ENCODE measurements at regions not wholly inside any gene's neighbourhood (a gene's known extent, or its start where the extent isn't known, plus 50 kb on each side); places are given as distances from the start of the nearest gene placed in this dataset.

DNA sequence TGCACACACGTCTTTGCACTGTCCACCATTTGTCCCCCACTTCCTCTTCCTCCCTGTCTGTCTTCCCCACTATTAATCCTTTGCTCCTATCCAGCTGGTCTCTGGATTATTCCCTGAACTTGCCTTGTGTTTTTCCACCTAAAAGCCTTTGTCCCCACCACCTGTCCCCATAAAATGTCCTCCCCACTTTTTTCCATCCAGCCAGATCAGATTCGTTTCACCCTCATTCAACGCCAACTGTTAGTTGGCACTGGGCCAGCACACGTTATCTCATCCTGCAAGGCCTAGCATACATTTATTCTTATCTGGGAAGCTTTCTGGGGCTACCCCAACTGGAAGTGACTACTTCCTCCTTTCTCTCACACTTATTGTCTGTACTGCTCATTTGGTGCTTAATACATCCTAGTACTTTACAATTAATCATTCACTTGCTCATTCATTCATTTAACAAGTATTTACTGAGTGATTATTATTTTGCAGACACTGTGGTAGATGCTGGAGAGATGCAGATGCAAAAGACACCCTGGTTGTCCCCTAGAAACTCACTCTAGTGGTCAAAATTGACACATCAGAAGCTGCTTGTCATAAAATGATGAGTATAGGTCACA lies 96.2 kb downstream of the RASSF10 start:
- DNase-seq: no peak

DNA sequence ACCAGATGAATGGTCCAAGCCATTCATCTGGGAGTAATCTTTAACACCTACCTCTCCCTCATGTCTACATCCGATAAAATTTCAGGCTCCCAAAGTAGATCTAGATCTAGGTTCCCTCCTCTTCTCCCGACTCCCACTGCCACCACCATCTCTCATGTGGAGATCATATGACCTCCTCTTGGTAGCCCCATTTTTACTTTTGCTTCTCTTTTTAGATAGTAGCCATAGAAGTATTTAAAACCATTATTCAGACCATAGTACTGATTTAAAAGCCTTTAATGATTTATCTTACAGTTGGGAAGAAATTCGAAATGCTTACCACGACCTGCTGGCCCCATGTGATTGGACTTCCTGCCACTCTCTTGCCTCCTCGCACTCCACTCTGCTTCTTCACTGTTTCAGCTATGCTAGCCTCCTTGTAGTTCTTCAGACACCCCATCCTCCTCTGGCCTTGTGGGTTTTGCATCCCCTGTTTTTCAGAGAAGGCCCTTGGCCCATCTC lies 98.5 kb downstream of the RASSF10 start:
- no peak for DNase-seq

DNA sequence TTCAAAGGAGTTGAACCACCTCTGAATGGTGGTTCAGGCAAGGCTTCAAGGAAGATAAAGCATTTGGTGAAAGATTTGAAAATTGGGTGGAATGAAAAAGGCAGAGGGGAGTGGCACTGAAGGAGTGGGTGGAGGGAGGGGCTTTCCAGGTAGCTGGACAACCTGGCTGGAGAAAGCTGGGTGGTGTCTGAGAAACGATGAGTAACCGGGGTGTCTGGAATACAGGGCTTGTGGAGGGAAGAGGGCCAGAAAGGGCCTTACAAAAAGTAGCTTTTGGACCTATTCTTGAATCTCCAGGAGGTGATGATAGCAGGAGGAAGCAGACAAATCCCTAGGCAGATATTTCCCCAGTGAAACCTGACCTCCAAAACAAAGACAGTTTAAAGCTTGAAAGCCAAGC lies 99.3 kb downstream of the RASSF10 start:
- DNase-seq: no peak

DNA sequence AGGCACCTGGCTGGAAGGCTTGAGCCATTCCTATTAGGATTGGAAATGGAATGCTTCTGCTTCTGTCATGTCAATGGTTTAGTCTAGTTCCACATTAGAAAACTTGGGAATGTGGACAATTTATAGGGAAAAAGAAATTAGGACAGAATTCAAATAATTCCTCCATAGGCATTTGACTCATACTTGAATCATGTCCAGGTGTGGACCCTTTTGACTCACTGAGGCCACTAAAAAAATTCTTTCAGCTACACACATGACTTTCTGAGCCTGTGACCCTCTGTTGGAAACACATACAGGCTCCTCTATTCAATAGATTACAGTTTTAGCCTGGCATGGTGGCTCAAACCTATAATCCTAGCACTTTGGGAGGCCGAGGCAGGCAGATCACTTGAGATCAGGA lies 100.5 kb downstream of the RASSF10 start:
- no peak for DNase-seq

DNA sequence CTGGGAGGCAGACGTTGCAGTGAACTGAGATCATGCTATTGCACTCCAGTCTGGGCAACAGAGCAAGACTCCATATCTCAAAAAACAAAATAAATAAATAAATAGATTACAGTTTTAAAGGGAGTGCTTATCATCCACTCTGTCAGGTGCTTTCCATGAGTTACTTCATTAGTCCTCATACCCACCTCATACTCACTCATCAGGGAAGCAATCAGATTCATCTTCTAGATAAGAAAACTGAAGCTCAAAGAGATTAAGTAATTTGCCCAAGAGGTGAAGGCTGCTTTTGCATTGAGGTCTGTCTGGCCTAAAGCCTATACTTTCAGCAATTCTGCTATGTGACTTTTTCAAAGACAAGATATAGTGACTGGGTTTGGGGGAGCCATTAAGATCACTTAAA lies 101.0 kb downstream of the RASSF10 start:
- no peak for DNase-seq

DNA sequence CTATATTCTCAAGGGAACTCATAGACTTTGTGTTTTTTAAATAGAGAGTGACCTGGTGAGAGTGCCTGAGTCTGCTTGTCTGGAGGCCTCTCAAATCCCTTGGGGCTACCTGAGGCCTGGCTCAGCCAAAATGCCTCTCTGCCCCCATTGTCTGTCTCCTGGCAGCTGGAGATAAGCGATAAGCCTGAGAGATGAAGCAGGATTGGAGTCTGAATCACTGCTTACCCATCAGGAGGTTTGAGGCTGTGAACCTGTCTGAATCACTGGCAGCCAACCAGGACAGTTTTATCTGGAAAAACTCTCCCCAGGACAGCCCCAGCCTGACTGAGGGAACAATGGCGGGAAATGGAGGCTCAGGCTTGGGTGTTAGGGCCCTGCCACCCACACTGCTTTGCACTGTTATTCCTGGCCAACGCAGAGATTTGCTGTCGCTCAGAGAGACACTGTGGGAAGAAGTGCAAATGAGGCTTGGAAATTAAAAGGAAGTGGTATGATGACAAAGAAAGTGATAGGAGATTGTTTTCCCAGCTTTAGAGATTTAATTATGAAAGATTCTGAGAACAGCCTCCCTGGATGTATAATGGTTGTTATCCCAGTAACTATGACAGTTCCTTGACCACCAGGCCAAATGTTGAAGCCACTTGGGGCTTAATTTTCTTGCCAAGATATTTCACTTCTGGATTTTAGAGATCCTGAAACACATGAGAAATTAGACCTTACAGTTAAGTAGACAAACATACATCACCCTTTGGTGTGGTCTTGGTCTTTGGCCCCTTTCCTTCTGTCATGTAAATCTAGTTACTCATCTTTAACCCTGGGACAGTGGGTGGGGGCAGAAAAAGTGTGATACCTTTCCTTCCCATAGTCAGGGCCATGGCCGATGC lies 102.1 kb downstream of the RASSF10 start:
- no peak for DNase-seq

DNA sequence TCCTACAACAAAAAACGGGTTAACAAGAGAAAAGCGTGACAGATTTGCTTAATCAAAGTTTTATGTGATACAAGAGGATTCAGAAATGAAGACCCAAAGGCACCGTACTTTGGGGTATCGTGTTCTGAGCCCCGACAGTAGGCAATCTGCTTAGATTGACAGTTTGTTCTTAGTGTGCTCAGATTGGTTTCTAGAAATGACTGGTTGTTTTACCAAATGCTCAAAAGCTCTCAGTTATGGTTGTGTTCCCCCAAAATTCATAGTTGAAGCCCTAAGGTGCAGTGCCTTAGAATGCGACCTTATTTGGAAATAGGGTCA lies 102.7 kb downstream of the RASSF10 start:
- DNase-seq: no peak

DNA sequence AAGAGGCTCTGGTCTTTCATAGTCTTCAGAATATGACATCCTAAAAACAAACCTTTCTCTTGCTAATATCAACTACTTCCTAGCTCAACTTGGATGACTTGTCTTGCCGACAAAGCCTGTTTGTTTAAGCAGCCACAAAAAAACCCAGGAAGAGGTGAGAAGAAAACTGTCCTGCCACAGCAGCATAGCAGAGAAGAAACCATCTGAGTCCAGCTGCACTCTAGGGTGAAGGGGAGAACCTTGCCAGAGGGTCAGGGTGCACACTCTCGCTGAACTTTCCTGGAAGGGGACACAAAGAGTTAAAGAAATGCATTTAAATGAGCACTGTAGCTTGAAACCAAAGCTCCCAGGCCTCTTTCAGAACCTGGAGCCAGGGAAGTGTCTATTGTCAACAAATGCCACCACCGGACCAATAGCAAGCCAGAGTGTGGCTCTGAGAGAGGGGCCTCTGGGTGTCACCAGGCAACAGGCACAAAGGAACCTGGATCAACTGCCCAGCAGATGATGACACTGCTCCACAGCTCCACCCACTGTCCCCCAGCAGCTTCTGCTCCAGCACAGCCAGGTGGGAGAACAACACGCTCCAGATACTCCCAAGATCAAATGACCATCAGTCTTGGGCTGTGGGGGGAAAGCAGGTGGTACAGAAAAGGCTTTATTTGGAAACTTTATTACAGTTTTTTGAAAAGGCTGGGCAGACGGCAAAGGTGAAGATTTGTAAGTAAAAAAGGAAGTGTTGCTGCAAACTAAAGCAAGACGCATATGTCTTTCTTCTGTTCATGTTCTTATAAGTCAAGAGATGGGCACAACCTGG lies 105.7 kb downstream of the RASSF10 start:
- DNase-seq: no peak

DNA sequence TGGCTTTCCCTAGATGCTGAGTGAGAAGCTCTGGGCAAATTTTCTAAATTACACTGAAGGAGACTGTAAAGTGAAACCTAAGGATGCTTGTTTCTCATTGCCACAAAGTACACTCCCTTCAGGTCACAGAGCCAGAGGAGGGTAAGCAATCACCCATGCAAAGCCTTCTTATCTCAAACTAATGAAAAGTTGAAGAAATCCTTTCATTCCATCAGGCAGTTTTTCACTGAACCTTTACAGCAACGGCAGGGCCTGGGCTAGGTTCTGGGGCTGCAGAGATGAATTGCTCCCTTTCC lies 106.2 kb downstream of the RASSF10 start:
- DNase-seq: no peak

DNA sequence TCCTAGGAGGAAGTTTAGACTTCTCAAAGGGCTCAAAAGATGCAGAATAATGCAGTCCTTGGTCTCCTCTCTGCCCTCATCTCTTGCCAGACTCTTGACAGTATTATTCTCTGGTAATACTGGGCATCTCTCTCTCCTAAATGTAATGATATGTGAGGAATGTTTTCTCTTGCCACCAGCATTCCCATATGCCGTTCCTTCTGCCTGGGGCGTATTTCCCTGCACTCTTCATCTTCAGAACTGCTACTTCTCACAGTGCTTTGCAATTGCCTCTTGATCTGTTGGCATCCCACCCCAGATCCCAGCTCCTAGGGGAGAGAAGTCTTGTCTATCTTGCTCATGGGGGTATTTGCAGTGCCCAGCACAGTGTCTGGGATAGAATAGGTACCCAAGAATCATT lies 107.4 kb downstream of the RASSF10 start:
- DNase-seq: no peak

DNA sequence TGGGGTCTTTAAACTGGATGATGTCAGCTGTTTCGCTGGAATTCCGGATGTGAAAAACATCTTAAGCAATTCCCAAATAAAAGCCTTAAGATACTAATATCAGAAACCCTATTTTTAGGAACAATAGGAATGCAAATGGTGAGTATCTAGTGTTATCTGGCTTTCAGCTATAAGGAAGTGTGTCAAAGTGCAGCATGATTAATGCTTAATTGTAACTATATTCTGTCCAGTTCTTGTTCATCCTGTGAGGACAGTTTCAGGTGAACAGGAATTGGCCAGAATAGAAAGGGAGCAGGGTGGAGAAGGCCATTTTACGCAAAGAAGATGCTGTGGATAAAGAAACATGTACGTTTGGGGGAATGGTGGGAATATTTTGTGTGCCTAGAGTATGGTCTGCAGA lies 108.2 kb downstream of the RASSF10 start:
- DNase-seq: no peak

DNA sequence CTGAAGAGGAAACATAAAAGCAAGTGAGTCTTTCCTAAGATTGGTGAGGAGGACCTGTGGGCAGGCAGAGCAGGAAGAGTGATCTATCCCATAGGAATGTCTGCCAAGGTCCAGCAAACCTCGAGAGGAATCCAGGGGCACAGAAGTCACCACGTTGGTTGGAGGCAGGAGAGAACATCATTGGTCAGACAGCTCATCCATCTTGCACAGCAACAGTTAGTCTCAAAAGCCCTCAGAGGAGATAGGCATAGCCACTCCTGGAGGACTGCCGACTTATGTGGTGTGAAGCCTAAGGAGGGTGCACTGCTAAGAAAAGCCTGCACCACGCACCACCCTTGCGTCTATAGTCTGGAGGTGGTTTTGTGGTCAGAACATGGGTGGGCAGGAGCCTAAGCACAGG lies 109.1 kb downstream of the RASSF10 start:
- DNase-seq: no peak

DNA sequence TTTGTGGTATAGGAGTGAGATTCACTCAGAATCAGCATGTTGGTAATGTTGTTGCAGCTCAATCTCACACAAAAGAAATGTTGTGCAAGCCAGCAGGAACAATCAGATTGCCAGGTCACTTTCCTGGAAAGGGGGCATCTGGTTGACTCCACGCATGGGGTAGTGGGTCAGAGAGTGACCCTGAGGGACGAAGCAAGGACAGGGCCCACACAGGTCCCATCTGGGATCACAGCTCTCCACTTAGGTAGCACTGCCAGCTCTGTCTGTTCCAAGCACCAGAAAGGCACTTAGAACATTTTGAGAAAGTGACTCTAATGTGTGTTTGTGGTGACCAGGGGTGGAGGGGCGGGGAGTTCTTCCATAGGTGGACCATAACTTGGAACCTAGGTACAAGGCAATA lies 109.5 kb downstream of the RASSF10 start:
- DNase-seq: no peak

DNA sequence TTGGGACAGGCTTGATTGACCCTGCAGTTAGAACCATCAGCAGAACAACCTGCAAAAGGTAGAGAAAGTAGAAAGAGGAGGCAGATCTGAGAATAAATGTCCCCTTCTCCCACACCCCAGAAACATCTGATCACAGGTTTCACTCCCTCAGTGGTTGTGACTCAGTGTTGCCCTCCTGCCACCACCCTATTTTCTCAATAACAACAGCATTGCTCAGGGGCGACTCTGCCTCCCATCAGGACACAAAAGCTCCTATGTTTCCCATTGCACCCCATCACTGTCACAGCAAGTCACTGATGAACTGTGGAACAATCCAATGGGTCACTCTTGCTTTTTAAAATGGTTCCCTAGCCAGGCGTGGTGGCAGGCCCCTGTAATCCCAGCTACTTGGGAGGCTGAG lies 110.2 kb downstream of the RASSF10 start:
- no peak for DNase-seq

DNA sequence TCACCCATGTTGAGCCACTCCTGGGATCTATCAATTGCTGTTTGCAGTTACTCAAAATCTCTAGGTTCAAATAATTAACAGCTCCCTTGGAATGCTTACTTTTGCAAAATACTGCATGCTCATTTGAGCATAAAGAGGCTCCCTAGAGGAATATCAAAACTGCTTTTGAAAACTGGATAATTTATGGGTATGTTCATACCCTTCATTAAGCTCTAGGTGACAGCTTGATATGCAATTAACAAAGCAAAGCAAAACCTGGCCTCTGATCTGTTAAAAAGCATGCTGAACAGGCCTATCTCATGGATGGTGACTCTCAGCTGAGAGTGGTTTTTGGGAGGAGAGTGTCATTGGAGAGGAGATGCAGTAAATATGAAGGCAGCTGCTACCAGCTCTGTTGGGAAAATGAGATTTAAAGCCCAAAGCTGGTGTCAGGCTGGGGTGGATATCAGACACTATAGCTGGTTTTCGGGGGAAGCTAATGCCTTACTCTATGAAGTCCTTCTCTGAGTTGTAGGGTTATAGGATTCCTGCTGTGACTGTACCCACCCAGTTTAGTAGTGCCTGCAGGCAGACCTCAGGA lies 110.9 kb downstream of the RASSF10 start:
- no peak for DNase-seq

DNA sequence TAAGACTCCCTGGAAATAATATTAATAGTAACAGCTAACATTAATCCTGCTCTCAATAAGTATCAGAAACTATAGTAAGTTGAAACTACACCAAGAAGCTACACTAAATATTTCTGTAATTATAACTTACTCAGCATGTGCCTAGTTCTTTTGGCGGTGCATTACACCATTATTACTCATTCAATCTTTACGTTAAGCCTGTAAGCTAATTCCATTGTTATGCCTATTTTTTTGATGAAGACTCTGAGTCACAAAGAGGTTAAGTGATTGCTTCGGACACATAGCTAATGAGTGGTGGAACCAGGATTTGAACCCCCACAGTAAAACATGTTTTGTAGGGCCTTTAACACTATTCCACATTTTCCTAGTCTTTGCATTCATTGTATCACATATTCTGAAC lies 111.6 kb downstream of the RASSF10 start:
- no peak for DNase-seq

DNA sequence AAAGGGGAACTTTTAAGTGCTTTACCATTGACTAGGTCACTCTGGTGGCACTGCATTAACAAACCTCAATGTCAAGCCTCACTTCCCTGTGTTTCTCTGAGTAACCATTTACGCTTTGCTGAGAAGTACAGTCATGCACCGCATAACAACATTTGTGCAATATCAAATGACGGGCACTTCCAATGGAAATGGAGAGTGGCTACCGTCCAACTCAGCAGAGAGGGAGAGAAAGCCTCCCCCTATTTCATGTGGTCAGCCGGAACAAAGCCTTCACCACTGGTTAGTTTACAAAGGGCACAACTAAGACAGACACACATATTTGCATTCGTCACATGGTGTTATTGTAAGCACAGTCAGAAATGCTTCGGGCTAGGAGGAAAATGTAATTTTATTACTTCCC lies 117.3 kb downstream of the RASSF10 start:
- no peak for DNase-seq

DNA sequence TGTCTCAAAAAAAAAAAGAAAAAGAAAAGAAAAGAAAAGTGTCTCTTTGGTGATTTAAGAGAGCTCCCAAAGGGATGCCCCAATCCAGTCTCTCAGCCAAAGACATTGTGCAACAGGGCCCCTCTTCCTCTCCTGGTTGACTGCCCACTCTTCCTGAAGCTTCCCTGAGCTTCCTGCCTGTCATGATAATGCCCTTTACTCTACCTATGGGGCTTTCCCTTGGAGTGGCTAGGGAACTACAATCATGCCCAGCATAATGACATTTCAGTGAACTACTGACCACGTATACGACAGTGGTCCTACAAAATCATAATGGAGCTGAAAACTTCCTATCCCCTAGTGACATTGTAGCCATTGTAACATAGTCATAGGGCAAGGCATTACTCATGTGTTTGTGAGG lies 118.0 kb downstream of the RASSF10 start:
- DNase-seq: no peak

DNA sequence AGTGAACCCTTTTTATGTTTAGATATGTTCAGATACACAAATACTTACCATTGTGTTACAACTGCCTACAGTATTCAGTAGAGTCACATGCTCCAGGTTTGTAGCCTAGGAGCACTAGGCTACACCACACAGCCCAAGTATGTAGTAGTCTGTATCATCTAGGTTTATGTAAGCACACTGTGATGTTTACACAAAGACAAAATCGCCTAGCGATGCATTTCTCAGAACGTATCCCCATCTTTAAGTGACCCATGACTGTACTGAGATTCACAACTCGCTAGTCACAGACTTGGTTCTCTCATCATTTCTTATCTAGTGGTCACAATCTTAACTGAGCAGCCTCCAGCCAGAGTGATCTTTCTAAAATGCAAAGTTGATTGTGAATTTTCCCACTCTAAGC lies 119.2 kb downstream of the RASSF10 start:
- no peak for DNase-seq

DNA sequence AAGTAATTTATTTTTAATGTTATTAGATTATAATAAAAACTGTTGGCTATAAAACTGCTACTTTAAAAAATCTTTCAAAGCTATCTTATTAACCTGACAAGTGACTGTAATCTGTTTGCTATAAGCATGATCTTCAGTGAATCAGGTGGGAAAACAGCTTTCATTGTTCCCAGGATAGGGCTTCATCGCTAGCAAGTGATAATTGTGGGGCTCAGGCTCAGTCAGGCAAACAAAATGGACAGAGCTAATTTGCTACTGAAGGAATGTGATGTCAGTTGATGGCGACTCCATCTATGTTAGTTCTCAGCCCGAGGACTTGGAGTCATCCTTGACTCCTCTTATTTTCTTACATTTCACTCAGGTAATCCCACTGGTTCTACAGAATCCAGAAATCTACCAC lies 125.0 kb downstream of the RASSF10 start:
- DNase-seq: no peak

DNA sequence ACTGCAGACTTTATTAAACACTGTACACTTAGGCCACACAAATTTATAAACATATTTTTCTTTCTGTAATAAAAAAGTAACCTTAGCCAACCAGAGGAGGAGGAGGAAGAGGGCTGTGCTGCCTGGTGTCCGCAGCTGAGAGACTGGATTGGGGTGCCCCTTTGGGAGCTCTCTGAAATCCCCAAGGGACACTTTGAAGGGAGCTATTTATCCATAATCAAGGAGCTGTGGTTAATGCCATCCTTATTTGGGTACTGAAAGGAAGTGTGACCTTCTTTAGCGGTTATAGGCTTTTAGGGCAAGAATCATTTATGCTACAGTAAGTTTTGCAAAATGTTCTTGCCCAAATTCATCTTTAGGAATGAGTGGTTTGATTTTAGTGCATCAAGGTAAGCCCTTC lies 125.8 kb downstream of the RASSF10 start:
- DNase-seq: no peak

DNA sequence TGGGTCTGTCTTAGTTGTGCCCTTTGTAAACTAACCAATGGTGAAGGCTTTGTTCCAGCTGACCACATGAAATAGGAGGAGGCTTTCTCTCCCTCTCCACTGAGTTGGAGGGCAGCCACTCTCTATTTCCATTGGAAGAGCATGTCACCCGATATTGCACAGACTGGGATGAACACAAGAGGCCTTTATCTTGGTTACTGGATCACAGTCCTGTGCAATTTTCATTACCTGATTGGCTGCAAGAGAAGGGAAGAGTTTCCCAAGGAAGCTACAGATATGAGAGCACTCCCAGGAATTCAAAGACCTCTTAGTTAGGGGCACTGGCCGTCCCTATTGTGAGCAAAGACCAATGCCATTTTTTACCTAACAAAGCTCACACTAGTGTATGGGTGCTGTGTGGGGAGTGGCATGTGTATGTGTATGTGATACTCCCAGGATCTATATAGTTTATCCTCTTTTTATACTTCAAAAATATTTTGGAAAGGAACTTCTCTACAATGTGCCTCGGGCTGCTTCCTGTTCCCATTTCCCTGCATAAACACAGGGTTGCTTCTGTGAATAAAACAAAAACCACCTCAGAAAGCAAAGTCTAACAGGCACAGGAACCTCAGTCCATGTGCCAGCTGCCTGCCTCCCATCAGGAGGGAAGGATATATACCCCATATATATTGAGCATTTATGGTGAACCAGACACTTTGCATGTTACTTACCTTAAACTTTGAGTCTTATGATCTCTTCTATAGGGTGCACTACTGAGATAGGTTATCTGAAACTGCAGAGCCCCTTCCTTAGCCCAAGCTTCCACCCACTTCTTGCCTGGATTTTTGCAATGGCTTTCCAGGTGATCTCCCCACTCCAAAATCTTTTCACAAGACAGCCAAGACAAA lies 126.5 kb downstream of the RASSF10 start:
- no peak for DNase-seq

DNA sequence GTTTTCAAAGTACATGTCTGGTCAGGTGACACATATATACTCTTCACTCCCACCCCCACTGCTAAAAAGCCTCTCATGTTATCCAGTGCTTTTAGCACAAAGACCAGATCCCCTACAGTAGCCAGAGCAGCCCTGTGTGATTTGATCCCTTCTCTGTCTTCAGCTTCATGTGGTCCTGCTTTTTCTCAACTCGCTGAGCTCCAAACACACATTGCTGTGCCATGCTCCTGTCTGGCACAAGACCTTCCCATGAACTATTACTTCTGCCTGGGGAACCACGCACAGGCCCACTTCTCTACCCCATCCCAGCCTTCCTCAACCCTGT lies 127.1 kb downstream of the RASSF10 start:
- no peak for DNase-seq

Measured in activated CD8-positive, alpha-beta memory T cell treated with anti-CD3 and anti-CD28 coated beads, Interleukin-2, amount 50 U/mL, for 48 hours (primary cell).